ENCODE measurements at regions not wholly inside any gene's neighbourhood (a gene's known extent, or its start where the extent isn't known, plus 50 kb on each side); places are given as distances from the start of the nearest gene placed in this dataset.

DNA sequence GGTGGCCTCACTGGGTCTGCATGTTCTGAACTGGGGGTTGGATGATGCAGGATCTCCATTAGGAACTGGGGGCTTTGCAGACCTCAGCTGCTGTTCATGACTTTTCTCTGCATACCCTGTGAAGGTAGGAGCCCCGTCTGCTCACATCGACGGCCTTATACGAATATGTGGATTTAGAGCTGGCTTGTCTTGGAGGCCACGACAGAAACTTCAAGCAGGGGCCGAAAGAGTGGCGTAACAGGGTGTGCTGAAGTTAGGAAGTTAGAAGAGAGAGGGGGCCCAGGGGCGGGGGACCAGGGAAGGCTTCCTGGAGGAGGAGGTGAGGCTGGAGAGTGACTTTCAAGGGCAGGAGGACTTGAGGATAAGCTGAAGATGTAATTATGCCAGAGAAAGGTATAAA is 144.9 kb downstream of the TSN start:
- DNase-seq (ENCODE audit: low read depth) = no peak

DNA sequence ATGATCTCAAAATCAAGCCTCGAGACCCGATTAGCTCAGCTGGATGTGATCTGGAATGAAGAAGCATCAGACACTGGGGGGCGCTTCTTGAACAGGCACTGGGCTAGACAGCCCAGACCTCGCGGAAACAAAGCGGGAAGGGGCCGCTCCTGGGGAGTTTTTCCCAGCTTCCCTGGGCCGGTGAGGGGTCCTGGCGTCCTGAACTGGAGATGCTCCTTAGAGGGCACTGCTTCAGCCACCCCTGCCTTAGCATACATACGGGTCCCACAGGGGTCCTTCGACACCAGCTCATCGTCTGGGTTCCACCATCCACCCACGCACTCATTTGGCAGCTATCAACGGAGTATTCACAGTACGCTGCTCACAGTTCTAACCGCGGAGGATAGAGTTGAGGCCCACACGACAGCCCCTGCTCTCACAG is 146.7 kb downstream of the TSN start:
- DNase-seq (ENCODE audit: low read depth) = peak; percentile 50

DNA sequence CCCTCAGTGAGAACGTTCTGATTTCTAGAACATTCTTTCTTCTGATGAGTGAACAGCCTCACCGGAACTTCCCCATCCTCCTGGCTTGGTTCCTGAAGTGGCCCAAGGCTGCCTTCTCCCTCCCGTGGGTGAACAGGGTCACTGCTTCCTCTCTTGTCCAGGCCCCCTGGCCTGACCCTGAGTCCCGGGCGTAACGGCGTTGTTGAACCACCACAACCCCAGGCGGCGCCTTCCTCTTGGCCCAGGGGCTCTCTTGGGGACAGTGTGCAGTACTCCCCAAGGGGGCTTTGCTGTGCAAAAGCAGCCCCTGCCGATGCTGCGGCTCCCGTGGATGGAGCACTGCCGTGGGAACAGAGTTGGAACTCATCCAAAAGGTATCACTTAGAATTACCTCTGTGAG is 147.2 kb downstream of the TSN start:
- DNase-seq (ENCODE audit: low read depth) = no peak

DNA sequence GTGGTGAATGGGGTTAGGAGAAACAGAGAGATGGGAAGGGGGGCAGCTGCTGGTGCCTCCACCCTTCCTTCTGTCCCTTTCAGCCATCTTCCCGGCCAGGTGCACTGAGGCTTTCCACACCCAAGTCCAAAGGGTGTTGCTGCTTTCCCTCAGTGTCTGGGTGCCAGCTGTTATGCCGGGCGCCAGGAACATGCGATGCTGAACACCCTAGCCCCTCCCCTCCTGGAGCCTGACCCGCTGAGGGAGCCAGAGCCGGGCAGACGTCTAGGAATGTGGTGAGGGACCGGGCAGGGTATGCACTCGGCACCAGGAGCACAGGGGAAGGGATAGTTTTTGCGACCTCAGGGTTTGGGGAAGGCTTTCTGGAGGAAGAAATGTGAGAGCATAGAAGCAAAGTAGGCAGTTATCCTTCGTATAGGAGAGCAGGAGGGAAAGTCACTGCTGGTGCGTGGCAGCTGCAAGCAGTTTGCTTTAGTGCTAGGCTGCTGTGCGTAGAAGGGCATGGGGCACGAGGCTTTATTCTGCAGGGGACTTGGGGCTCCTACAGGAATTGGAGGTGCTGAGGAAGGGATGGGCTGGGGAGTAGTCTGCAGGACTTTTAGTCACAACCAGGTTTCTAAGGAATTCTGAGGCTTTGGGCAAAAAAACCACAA is 147.7 kb downstream of the TSN start:
- DNase-seq (ENCODE audit: low read depth) = no peak

DNA sequence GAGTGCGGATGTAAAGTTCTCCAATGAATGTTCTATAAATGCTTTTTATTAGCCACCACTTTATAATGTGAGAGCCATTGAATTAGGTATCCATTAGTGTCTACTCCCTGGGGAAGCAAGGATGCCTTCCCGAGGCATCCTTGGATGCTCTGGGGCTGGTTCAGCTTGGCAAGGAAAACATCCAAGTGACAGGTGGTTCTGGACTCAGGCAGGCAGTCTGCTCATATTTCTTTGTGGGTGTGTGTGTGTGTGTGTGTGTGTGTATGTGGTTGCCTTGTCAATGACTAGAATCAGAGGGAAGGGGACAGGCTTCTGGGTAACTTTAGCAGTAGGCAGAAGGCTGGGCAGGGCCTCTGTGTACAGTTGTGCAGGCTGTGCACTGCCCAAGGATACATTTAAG is 149.2 kb downstream of the TSN start:
- no peak for DNase-seq (ENCODE audit: low read depth)

DNA sequence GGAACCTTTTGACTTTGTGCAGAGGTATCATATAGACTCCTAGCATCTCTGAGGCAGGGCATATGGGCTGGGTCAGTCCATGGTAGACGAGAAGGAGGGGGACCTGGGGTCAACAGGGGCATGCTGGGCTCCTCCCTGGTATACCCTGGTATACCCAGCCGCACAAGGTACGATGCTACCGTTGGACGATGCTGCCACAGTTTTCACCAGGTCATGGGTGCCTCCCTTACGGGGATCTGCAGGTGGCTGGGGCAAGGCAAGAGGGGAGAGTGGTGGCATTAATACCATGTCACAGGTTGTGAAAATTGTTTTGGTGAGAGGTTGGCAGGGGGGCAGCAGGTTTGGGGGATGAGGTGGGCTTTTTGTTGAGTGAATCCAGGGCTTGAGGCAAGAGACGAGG is 149.8 kb downstream of the TSN start:
- DNase-seq (ENCODE audit: low read depth) = no peak

DNA sequence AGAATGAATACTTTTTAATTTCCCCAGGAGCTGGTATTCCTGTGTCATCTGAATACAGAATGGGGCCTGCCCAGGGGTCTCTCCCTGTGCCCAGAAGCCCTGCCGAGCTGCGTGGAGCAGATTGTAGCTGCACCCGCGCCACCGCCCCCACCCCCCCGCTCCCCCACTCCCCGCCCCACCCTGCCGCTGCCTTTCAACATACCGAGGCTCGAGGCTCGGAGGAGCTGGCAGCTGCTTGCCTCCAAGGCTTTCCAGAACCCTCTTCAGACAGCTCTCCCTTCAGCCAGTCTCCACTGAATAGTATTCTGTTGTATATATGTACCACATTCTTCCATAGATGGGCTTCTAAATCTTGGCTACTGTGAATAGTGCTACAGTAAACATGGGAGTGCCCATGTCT is 150.7 kb downstream of the TSN start:
- no peak for DNase-seq (ENCODE audit: low read depth)

DNA sequence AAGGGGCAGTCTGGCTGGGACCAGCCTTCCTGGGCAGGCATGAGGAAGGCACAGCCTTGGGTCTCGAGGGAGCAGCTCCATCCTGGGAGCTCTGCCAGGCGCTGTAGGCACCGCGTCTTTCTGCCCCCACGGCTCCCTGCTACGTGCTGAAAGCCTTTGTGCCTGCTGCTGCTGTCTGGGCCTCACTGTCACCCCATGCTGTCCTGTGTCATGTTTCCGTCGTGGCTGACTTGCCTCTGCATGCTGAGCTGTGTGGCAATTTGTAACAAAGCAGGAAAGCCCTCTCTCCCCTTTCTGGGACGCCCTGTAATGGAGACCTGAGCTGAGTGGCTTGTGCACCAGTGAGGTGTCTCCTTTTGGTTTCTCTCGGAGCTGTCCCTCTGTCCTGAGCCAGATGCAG is 152.5 kb downstream of the TSN start:
- no peak for DNase-seq (ENCODE audit: low read depth)

DNA sequence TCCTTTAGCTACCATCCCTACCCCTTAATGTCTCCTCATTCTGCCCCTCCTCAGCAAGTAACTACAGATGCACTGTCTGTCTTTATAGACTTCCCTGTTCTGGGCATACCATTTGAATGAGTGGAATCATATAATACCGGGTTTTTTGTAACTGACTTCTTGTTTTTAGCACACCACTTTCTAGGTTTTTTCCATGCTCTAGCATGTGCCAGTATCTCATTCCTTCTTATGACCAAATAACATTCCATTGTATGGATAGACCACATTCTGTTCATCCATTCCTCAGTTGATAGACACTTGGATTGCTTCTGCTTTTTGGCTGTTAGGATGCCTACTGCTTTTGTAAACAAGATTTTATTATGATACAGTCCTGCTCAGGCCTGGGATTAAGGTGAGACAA is 154.7 kb downstream of the TSN start:
- peak; percentile 35 for DNase-seq (ENCODE audit: low read depth)

DNA sequence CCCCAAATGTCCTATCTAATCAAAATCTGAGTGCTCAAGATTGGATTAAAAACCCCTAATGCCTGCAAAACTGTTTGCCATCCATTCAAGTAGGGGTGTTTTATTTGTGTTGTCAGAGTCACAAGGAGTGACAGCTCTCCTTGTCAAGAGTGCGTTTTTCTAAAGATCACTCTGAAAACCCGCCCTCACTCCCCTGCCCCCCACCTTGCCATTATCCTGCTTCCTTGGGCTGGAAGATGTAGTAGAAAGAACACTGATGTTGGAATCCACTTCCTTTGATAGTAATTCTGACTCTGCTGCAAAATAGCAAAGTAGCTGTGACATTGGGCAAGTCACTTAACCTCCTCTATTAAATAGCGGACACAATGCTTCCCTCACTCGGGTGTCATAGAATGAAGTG is 155.6 kb downstream of the TSN start:
- no peak for DNase-seq (ENCODE audit: low read depth)

DNA sequence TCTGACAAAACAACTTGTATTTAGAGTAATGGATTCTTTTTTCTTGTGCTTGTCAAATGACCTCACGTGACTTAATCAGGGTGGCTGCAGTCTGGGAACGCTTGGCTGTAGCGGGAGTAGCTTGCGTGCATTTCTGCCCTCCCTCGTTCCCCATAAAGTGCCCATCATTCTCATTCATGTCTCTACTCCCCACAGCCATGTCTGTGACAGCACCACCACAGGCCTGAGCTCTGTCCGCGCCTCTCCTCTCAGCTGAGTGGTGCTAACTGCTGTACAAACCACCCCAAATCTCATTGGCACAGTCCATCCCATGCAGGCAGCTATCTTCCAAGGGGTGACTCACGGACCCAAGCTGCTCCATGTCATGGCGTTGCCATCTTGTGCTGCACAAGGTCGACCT is 161.7 kb downstream of the TSN start:
- DNase-seq (ENCODE audit: low read depth) = no peak

DNA sequence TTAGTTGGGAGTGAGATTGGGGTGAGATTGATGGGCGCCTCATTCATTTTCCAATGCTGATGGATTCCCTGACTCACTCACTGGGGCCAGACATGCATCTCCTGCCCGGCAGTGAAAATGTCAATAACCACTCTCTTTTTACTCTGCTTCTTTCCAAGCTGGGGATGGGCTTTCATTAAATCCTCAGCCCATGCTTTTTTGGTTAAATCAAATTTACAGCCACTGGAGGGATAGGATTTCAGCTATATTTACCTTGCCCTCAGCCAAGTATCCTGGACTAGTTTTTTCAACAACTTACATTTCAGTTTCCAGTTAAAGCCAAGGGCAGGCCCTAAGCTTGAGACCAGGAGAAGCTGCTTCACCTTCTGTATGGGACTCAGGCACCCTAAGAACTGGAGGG is 162.8 kb downstream of the TSN start:
- no peak for DNase-seq (ENCODE audit: low read depth)

DNA sequence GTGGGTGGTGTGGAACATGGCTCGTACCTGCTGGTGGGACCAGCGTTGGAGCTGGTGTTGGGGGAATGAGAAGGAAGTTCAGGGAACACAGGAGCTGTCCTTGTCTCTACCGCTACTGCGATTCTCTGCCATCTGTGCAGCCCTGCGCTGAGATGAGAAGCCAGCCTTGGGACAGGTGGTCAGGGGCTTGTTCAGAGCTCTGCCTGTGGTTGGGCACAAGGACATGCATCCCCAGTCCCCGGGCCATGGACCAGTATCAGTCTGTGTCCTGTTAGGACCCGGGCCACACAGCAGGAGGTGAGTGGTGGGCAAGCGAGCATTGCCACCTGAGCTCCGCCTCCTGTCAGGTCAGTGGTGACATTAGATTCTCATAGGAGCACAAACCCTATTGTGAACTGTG is 164.4 kb downstream of the TSN start:
- DNase-seq (ENCODE audit: low read depth) = no peak

DNA sequence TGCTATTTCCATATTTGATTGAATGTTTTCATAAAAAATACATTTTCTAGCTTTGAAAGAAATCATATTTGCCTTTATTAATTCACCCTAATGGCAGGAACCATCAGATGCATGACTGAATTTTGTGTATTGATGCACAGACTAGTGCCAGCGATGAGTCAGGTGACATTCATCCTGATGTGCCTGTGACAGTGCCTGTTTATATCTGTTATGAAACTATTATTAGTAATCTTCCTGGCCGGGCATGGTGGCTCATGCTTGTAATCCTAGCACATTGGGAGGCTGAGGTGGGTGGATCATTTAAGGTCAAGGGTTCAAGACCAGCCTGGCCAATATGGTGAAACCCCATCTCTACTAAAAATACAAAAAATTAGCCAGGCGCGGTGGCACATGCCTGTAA is 170.0 kb downstream of the TSN start:
- DNase-seq (ENCODE audit: low read depth) = no peak

DNA sequence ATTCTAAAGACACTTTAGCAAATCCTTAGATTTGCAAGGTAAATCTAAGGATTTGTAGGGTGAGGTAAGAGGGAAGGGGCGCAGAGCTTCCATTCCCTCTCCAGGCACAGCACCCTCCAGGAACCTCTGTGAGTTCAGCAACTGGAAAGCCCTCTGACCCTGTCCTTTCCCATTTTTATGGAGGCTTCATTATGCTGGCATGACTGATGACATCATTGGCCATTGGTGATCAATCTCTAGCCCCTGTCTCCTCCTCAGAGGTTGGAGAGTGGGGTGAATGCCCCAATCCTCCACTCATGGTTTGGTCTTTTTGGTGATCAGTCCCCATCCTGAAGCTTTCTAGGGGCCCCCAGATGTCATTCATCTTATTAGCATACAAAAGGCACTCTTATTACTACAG is 187.8 kb downstream of the TSN start:
- DNase-seq (ENCODE audit: low read depth) = no peak

DNA sequence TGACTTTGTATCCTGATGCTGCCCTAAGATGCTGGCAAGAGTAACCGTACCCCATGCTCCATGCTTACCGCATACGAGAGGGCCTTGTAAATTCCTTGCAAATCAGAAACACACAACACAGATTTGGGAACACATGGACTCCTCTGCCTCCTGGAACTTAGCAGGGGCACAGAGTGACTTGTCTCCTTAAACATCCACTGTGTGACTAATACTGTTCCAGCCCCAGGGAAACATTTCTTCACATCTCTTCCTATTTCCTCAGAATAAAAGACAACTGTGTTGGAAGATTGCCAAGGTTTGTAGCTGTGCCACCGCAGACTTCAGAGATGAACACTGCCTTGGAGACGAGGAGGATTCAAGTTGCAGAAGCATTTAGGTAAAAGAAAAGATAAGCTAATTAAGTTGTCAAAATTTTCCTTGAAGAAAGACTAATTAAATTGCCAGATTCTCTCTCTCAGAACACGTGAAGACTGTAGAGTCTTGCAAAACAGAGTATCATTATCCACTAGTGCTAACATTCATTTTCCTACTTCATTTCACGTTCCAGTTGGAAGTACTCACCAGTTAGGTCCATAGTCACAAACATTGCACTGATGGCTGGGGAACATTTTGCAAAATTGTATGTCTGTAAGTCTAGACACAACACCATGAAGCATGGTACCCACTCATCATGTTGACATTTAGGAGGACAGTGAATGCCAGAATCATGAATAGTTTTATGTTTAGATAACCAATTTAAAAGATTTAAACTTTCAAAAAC is 188.8 kb downstream of the TSN start:
- DNase-seq (ENCODE audit: low read depth) = peak; percentile 91

DNA sequence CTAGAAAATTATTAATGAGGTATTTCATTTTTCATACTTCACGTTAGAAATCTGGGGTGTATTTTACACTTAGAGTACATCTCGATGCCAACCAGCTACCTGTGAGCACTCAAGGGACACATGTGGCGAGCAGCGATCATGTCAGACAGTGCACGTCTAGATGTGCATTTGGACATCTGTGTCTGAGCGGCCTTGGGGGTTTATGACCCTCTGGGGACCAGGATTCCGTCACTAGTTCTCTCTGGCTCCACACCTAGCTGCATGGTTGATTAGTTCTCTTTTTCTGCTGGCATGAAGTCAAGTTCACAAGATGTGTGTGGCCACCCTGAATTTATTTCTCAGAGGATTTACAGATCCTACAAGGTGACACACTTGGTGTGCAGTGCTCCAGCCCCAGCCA is 192.2 kb downstream of the TSN start:
- DNase-seq (ENCODE audit: low read depth) = no peak

DNA sequence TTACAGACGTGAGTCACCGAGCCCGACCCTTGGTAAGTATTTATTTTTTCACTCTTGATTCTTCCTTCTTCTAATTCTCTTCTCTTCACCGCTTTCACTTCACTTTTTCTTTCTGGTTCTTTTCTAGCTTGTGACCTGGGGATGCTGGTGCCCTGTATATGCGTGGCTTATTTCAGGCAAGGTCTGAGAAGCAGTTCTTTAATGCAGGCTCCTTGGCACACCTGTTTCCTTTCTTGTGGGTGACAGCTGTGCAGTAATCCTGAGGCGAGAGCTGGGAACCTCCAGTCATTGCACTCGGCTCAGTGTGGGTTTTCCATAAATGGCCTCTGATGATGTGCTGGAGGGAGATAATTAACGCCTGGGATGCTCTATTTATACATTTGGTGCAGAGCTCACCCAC is 193.8 kb downstream of the TSN start:
- DNase-seq (ENCODE audit: low read depth) = no peak

DNA sequence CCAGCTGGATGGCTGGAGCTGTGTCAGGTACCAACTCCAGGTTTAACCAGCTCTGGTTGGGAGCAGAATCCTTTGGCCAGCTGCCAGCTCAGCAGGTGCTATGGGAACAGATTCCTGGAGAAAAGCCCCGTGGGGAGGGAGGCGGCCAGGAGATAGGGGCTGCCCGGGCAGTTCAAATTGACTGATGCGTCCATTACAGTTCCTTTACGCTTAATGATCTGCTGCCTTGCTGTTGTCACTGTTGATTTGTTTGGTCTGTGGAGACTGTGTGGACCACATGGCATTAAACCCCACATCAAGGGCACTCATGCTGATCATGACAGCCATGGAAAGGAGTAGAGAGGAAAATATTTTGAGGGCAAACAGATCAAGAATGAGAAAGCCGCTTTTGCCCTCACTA is 200.0 kb downstream of the TSN start:
- no peak for DNase-seq (ENCODE audit: low read depth)

DNA sequence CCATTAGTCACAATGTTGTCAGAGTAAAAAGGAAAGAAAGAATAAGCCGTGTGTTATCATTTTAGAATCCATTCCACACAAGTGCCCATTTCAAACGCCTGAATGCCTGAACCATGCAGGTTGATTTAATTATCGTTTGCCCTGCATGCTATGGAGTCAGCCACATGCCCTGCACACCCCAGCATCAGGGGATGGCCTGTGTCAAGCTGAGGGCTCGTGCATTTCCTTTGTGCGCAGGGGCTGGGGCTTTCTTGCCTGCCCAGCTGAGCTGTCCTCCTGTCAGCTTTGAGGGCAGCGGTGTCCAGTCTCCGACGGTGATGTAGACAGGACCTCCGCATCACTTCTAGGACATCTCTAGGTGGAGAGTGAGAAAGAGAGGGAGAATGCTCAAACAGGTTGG is 200.4 kb downstream of the TSN start:
- DNase-seq (ENCODE audit: low read depth) = no peak

DNA sequence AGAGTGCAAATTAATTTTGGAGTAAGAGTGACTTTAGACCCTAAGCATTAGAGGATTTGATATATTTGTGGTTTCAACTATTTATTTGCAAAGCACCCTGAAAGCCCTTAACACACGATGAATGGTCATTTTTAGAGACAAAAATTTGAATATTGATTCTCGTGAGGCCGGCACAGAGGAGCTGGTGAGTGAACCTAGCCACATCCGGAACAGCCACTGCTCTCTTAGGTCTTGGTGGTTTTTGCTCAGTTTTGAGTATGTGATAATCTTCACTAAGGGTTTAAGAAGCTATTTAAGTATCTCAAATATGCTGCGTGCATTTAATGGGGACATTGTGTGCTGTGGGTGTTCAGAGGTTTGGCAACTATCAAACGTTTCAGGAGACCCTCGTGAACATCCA is 204.8 kb downstream of the TSN start:
- DNase-seq (ENCODE audit: low read depth) = no peak

DNA sequence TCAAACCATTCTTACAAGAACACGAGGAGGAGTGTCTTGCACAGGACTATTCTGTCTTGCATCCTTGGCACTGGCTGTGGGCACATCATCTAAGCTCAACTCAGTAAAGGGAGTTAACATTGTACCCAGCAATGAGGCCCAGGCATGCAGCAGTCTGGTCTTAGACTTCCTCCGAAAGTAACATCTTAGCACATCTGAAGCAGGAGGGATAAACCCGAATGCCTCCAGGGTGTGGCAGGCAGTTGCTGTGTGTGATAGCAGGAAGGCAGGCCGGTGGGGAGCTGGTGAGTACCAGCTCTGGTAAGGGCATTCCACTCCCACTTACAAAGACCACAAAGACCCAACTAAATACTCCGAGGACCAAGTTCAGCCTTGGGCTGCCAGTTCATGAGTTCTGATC is 206.3 kb downstream of the TSN start:
- no peak for DNase-seq (ENCODE audit: low read depth)

DNA sequence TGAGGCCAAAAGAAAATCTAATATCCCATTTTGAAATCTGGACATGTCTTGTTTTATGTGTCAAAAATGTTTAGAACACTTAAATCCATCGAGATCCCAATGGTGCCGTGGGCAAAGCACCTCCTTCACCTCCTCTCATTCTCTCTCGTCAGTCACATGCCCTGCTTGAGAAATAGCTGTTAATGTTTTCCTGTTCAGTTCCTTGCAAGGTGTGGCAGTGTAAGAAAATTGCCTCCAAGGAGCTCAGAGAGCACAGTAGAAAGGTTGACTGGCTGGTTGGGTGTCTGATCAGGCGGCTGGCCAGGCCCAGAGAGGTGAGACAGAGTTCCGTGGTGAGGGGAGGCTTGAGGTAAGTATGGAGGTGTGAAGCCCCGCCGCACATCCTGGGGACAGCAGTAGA is 210.2 kb downstream of the TSN start:
- no peak for DNase-seq (ENCODE audit: low read depth)

DNA sequence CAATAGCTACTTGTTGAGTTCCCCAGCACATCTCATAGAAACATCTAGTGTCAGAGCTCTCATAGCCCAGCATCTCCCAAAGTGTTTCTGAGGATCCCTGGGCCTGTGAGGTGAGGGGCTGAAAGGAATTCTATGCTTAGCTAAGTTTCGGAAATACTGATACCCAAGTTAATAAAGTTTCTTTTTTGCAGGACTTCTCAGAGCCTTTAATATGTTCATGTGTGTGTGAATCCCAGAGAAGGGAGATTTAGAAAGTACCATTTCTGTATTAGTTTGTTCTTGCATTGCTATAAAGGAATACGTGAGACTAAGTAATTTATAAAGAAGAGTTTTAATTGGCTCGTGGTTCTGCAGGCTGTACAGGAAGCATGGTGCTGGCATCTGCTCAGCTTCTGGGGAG is 211.2 kb downstream of the TSN start:
- DNase-seq (ENCODE audit: low read depth) = no peak

All from HS-27A (cell line).